H1 (cell line): ENCODE measurements at regions not wholly inside any gene's neighbourhood (a gene's known extent, or its start where the extent isn't known, plus 50 kb on each side); places are given as distances from the start of the nearest gene placed in this dataset.

Source experiments
- CTCF ChIA-PET: fragments of 300-600 bp; sonication (Branson Sonifier 250); formaldehyde crosslinking; loops from one replicate; lab custom pipeline; 2021; ENCODE audit not compliant: partially characterized antibody; lab: Charles Lee
- POLR2A ChIA-PET: fragments of 300-600 bp; sonication (Branson Sonifier 250); formaldehyde crosslinking; loops from one replicate; lab custom pipeline; 2021; ENCODE audit warnings: inconsistent platforms; ENCODE audit not compliant: partially characterized antibody; lab: Charles Lee
- DNase-seq, 2 experiments: peaks; one replicate each; pipeline versions ENCODE4 v3.0.0 to v3.0.0-alpha.2; 2010 to 2022; ENCODE audit warnings: low spot score in 2 of 2, low read depth in 1 of 2, mixed read lengths in 1 of 2
- FAIRE-seq: peaks from 2 replicates; lab custom pipeline; 2011; peaks lifted over from hg19 to GRCh38; lab: Jason Lieb, UNC
- H2AFZ ChIP-seq: 2 replicates; pipeline ENCODE4 v1.8.1; 2012; ENCODE audit warnings: low read length, inconsistent platforms
- H2AK5ac ChIP-seq: 2 replicates; pipeline ENCODE4 v1.6.1; 2013; ENCODE audit warnings: low read depth, low read length
- H2BK120ac ChIP-seq: replicated peaks from 2 replicates; pipeline ENCODE3; 2013; ENCODE audit warnings: low read depth, low read length, inconsistent platforms
- H2BK12ac ChIP-seq: 2 replicates; pipeline ENCODE4 v1.6.1; 2013; ENCODE audit warnings: low read depth, low read length
- H2BK15ac ChIP-seq: 2 replicates; pipeline ENCODE4 v1.6.1; 2013; ENCODE audit warnings: low read length
- H2BK20ac ChIP-seq: 2 replicates; pipeline ENCODE4 v1.6.1; 2013; ENCODE audit warnings: low read length
- H2BK5ac ChIP-seq: 2 replicates; pipeline ENCODE4 v1.6.1; 2013; ENCODE audit warnings: low read depth, low read length
- H3K14ac ChIP-seq: 2 replicates; pipeline ENCODE4 v1.6.1; 2013; ENCODE audit warnings: inconsistent platforms; ENCODE audit not compliant: insufficient read length
- H3K18ac ChIP-seq: 2 replicates; pipeline ENCODE4 v1.6.1; 2013; ENCODE audit warnings: low read length; ENCODE audit errors: extremely low read depth
- H3K23ac ChIP-seq: 2 replicates; pipeline ENCODE4 v1.6.1; 2013; ENCODE audit warnings: inconsistent platforms; ENCODE audit not compliant: insufficient read length
- H3K23me2 ChIP-seq: 2 replicates; pipeline ENCODE4 v1.6.1; 2013; ENCODE audit warnings: low read depth, low read length
- H3K27ac ChIP-seq: 2 replicates; pipeline ENCODE4 v1.6.1; 2011; ENCODE audit warnings: low read depth, low read length, inconsistent platforms
- H3K27me3 ChIP-seq, 4 experiments: replicated peaks in 1 of 4; 1 replicate in 1 of 4; 2 replicates in 3 of 4; pipeline versions ENCODE4 v1.6.1 to v1.8.1; 2011 to 2013; ENCODE audit warnings: low read length in 3 of 4, mild to moderate bottlenecking in 3 of 4, inconsistent platforms in 2 of 4, mixed read lengths in 2 of 4, moderate library complexity in 1 of 4; ENCODE audit not compliant: control insufficient read depth in 3 of 4, insufficient read depth in 3 of 4; ENCODE audit errors: extremely low read depth in 1 of 4
- H3K36me3 ChIP-seq, 4 experiments: 2 replicates each; pipeline versions ENCODE4 v1.6.1 to v1.8.1; 2011 to 2013; ENCODE audit warnings: mild to moderate bottlenecking in 4 of 4, low read length in 3 of 4, moderate library complexity in 2 of 4, control low read depth in 1 of 4, inconsistent platforms in 1 of 4; ENCODE audit not compliant: insufficient read depth in 4 of 4, control insufficient read depth in 2 of 4
- H3K4ac ChIP-seq: replicated peaks from 2 replicates; pipeline ENCODE3; 2013; ENCODE audit warnings: low read length, low read depth, mixed read lengths, inconsistent platforms; ENCODE audit not compliant: insufficient read length
- H3K4me1 ChIP-seq, 4 experiments: replicated peaks in 1 of 4; 1 replicate in 1 of 4; 2 replicates in 3 of 4; pipeline versions ENCODE4 v1.6.1 to v1.8.1; 2011 to 2013; ENCODE audit warnings: low read length in 3 of 4, inconsistent platforms in 2 of 4, mixed read lengths in 1 of 4; ENCODE audit not compliant: insufficient read depth in 4 of 4, control insufficient read depth in 3 of 4
- H3K4me2 ChIP-seq, 2 experiments: 2 replicates each; pipeline versions ENCODE4 v1.6.1 to v1.8.1; 2011 to 2013; ENCODE audit warnings: low read depth in 2 of 2, low read length in 2 of 2, control low read depth in 1 of 2, inconsistent platforms in 1 of 2, mild to moderate bottlenecking in 1 of 2; ENCODE audit not compliant: insufficient read depth in 1 of 2
- H3K4me3 ChIP-seq, 4 experiments: fragments of 200-600, 300-600 bp in 1 of 4; sonication (generic), shearing (Covaris generic), sonication (Bioruptor Twin) in 1 of 4; 2 replicates each; pipeline versions ENCODE4 v1.5.1 to v1.8.1; 2011 to 2016; ENCODE audit warnings: low read length in 4 of 4, low read depth in 3 of 4, control low read depth in 2 of 4, inconsistent platforms in 2 of 4, mild to moderate bottlenecking in 2 of 4, mixed read lengths in 1 of 4, moderate library complexity in 1 of 4; ENCODE audit not compliant: insufficient read depth in 2 of 4; ENCODE audit errors: extremely low read depth in 1 of 4
- H3K56ac ChIP-seq: replicated peaks from 2 replicates; pipeline ENCODE3; 2013; ENCODE audit warnings: low read depth, mild to moderate bottlenecking, mixed read lengths, low read length, inconsistent platforms; ENCODE audit not compliant: insufficient read length
- H3K79me1 ChIP-seq: 2 replicates; pipeline ENCODE4 v1.6.1; 2013; ENCODE audit warnings: low read depth, low read length, control low read depth
- H3K79me2 ChIP-seq, 2 experiments: 2 replicates each; pipeline versions ENCODE4 v1.6.1 to v1.8.1; 2012 to 2013; ENCODE audit warnings: low read length in 2 of 2, mild to moderate bottlenecking in 2 of 2, inconsistent platforms in 1 of 2; ENCODE audit not compliant: insufficient read depth in 2 of 2, control insufficient read depth in 1 of 2
- H3K9ac ChIP-seq, 4 experiments: replicated peaks in 1 of 4; 1 replicate in 1 of 4; 2 replicates in 3 of 4; pipeline versions ENCODE4 v1.6.1 to v1.8.1; 2011 to 2013; ENCODE audit warnings: low read depth in 3 of 4, low read length in 3 of 4, control low read depth in 2 of 4, mild to moderate bottlenecking in 2 of 4, moderate library complexity in 2 of 4, inconsistent platforms in 1 of 4; ENCODE audit errors: extremely low read depth in 1 of 4
- H3K9me3 ChIP-seq, 2 experiments: 2 replicates each; pipeline versions ENCODE4 v1.6.1 to v1.8.1; 2012 to 2013; ENCODE audit warnings: mild to moderate bottlenecking in 2 of 2, moderate library complexity in 2 of 2, control low read depth in 1 of 2, inconsistent platforms in 1 of 2, low read depth in 1 of 2, low read length in 1 of 2, mixed read lengths in 1 of 2; ENCODE audit not compliant: insufficient read depth in 2 of 2
- H4K20me1 ChIP-seq, 2 experiments: replicated peaks in 1 of 2; 2 replicates each; pipeline versions ENCODE3 to v1.8.1; 2011 to 2013; ENCODE audit warnings: inconsistent platforms in 2 of 2, low read length in 2 of 2, mild to moderate bottlenecking in 1 of 2; ENCODE audit not compliant: insufficient read depth in 2 of 2, control insufficient read depth in 1 of 2
- H4K5ac ChIP-seq: 2 replicates; pipeline ENCODE4 v1.6.1; 2013; ENCODE audit warnings: low read length, low read depth, mixed read lengths, inconsistent platforms; ENCODE audit not compliant: insufficient read length
- H4K8ac ChIP-seq: 2 replicates; pipeline ENCODE4 v1.8.0; 2013; ENCODE audit warnings: mild to moderate bottlenecking, moderate library complexity, low read length, inconsistent platforms; ENCODE audit not compliant: insufficient read depth; ENCODE audit errors: extremely low read depth
- H4K91ac ChIP-seq: replicated peaks from 2 replicates; pipeline ENCODE3; 2013; ENCODE audit warnings: low read length, mixed read lengths, inconsistent platforms; ENCODE audit not compliant: insufficient read length
- CREB1 ChIP-seq: IDR thresholded peaks from 2 replicates; pipeline ENCODE4 v1.6.1; 2012; ENCODE audit warnings: inconsistent platforms
- WGBS, 2 experiments: shearing (Covaris generic) in 1 of 2; methylation state at CpG; one replicate each; pipeline versions ENCODE4 v1.1.6 to v1.1.7; 2013 to 2015; ENCODE audit warnings: low lambda C conversion rate in 2 of 2, mixed read lengths in 2 of 2, inconsistent platforms in 1 of 2, low coverage in 1 of 2, missing lambda C conversion rate in 1 of 2; ENCODE audit not compliant: insufficient replicate concordance in 2 of 2, insufficient coverage in 1 of 2, insufficient read length in 1 of 2; ENCODE audit errors: extremely low coverage in 1 of 2, missing lambda C conversion rate in 1 of 2; 5-methylcytosine and 5-hydroxymethylcytosine counted together

DNA sequence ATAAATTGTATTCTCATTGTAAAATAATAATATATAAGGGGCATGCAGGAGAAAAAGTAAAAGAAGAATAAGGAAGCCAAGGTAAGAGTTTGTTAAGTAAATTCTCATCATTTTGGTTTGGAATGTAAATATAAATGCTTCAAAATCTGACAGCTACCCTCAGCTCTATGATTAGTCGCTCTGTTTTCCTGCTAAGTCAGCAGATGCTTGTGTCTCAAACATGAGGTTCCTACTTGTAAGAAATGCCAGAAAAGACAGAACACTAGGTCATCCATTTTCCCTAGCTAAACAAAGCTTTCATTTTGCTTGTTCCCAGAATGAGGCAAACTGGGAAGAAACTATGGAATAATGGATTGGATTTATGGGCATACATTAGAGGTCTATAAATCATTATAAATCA is 293.1 kb downstream of the DMRTA1 start:
- Histone ChIP-seq H3K79me2 (no peaks in the 10 kb centered on the region), H3K9ac (no peak overlapping the region), H3K18ac (no peak overlapping the region), H2BK12ac (no peak overlapping the region), H3K4me2 (no peak overlapping the region), H3K9me3 (no peaks in the 10 kb centered on the region), H3K4me3 (no peak overlapping the region), H3K23me2 (no peaks in the 10 kb centered on the region), H3K23ac (no peak overlapping the region), H4K20me1 (no peaks in the 10 kb centered on the region), H3K27ac (no peak overlapping the region), H2BK20ac (no peak overlapping the region), H2AFZ (no peak overlapping the region), H3K27me3 (peaks cover 0 to 3% (median 0%) of the 10 kb centered on the region in 4 experiments; a peak in 1 of 7 replicates), H3K36me3 (no peaks in the 10 kb centered on the region), H2BK5ac (no peak overlapping the region), H2BK15ac (no peak overlapping the region), H4K91ac (no peak overlapping the region), H2BK120ac (no peak overlapping the region), H4K8ac (no peak overlapping the region), H3K79me1 (no peaks in the 10 kb centered on the region), H3K14ac (no peak overlapping the region), H3K4me1 (no peaks in the 10 kb centered on the region), H3K4ac (no peak overlapping the region), H4K5ac (no peak overlapping the region), H2AK5ac (no peak overlapping the region), H3K56ac (no peak overlapping the region)
- CTCF ChIA-PET, result interaction anchor here (0.9 kb wide), 1 partner anchor 21 kb away, joined by 3 read pairs; no protein-coding TSS in a partner anchor
- DNase-seq (no peak), FAIRE-seq (no peak)
- WGBS, 2 experiments, result 93% methylated on average over 1 of the region's 1 CpG; no CpG with 5 or more reads in 1 of the 2 experiments
- no peak for TF ChIP-seq CREB1
- POLR2A ChIA-PET, result no interaction called here
